Muscle of leg (tissue), 3 donors: ENCODE measurements at regions not wholly inside any gene's neighbourhood (a gene's known extent, or its start where the extent isn't known, plus 50 kb on each side); places are given as distances from the start of the nearest gene placed in this dataset.

Experiments
- DNase-seq: peaks from one replicate; pipeline ENCODE4 v3.0.0; 2013
- H3K27ac ChIP-seq: one replicate; pipeline ENCODE4 v1.5.1; 2013; ENCODE audit warnings: mild to moderate bottlenecking, low read length, control low read depth
- H3K27me3 ChIP-seq: one replicate; pipeline ENCODE4 v1.6.1; 2013; ENCODE audit warnings: low read length; ENCODE audit not compliant: control insufficient read depth, insufficient read depth
- H3K36me3 ChIP-seq: one replicate; pipeline ENCODE4 v1.6.1; 2013; ENCODE audit warnings: low read length; ENCODE audit not compliant: control insufficient read depth, insufficient read depth
- H3K4me1 ChIP-seq: one replicate; pipeline ENCODE4 v1.6.1; 2013; ENCODE audit warnings: low read length; ENCODE audit not compliant: control insufficient read depth, insufficient read depth
- H3K4me3 ChIP-seq: one replicate; pipeline ENCODE4 v1.5.1; 2013; ENCODE audit warnings: low read length, control low read depth
- H3K9me3 ChIP-seq: replicated peaks from 2 replicates; pipeline ENCODE4 v1.6.1; 2013; ENCODE audit warnings: low read depth, low read length; ENCODE audit not compliant: control insufficient read depth
- WGBS: methylation state at CpG from one replicate; pipeline ENCODE4 v1.1.5; 2013; ENCODE audit warnings: missing lambda C conversion rate; ENCODE audit not compliant: insufficient coverage; 5-methylcytosine and 5-hydroxymethylcytosine counted together

DNA sequence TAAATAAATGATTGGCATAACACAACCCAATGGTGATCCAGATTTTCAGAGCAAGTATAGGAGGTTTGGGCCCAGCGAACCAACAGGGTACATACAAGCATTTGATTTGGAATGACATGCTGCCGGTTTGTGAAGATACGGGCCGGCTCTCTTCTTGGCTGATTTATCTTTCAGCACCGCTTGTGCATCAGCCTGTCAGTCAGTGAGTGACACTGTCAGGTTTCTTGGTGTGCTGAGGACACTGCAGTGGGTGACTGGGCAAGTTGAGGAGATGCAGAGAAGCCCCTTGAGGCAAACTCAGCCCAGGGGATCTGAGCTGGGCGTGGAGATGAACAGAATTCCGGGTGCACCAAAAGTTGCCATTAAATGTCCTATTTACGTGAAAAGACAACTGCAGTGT is 194.5 kb downstream of the SNX10 start:
- DNase-seq: no peak
- Histone ChIP-seq H3K36me3 (no peaks in the 10 kb centered on the region), H3K4me1 (peaks cover 21% of the 10 kb centered on the region), H3K27me3 (peaks cover 14% of the 10 kb centered on the region), H3K4me3 (no peak overlapping the region), H3K27ac (no peak overlapping the region), H3K9me3 (no peaks in the 10 kb centered on the region)
- 91% methylated on average over 8 of the region's 8 CpGs for WGBS

DNA sequence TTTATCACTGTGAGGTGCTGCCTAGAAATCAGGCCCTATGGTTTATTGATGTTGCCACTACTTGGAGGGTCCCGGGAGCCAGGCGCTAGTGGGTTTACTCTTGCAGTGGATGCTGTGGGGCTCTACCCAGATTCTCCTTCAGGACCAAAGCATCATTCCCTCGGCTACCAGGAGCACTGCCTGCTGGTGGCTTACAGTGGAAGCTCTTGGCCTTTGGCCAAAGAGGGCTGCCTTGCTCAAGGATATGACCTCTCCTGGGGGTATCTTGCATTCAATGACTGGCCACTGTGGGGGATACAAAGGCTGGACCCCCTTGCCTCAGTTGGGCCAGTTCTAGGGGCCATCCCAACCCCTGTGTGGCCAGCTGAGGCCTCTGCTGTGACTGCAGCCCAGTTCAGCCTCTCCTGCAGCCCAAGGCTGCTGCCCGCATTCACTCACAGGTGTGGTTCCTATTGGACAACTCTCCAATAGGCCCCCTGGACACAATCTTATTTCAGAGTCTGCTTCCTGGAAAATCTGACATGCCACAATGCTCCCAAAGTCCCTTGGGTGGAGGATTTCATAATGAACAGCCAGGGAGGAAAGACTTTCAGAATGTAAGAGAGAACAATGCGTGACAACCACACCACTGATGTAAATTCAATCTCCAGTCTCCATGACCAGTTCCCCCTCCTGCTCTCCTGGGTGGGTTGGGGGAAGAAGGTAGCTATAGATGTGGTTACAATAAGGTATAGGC is 196.3 kb downstream of the SNX10 start:
- Histone ChIP-seq H3K4me3 (no peak overlapping the region), H3K4me1 (peaks cover 31% of the 10 kb centered on the region), H3K27ac (no peak overlapping the region), H3K36me3 (no peaks in the 10 kb centered on the region), H3K27me3 (peaks cover 14% of the 10 kb centered on the region), H3K9me3 (no peaks in the 10 kb centered on the region)
- peak; percentile 27 for DNase-seq
- 100% methylated on average over 2 of the region's 5 CpGs for WGBS

DNA sequence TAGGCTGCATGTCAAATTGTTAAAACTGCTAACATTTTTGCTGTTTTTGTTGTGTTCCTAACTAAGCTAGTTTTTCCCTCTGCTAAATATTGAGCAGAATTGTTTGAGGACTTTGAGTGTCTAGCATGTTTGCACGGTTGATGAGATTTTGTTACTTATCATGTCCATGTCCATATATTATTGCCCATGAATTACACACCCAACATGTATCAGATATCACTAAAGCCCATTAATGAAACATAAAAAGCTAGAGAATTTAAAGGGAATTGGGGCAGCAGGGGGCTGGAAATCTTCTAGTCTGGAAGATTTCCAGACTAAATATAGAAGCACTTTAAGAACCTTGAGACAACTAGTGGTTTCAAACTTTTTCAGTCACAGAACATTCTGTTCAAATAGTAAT is 197.7 kb downstream of the SNX10 start:
- H3K27me3 ChIP-seq: peaks cover 14% of the 10 kb centered on the region
- WGBS: no CpG with 5 or more reads among the region's 1 CpG
- H3K4me3 ChIP-seq: no peak overlapping the region
- H3K9me3 ChIP-seq: no peaks in the 10 kb centered on the region
- no peak overlapping the region for H3K27ac ChIP-seq
- DNase-seq: no peak
- H3K4me1 ChIP-seq: peaks cover 40% of the 10 kb centered on the region
- no peaks in the 10 kb centered on the region for H3K36me3 ChIP-seq

GRCh38 chr7:26489906-26490639 is 198.4 kb downstream of the SNX10 start:
- peaks cover 40% of the 10 kb centered on the region for H3K4me1 ChIP-seq
- DNase-seq: no peak

GRCh38 chr7:26490640-26491624 is 199.3 kb downstream of the SNX10 start:
- Histone ChIP-seq H3K27me3 (peaks cover 14% of the 10 kb centered on the region), H3K36me3 (no peaks in the 10 kb centered on the region), H3K27ac (no peak overlapping the region), H3K4me3 (no peak overlapping the region), H3K9me3 (no peaks in the 10 kb centered on the region), H3K4me1 (peaks cover 40% of the 10 kb centered on the region)
- DNase-seq: peak; percentile 82
- WGBS: 42% methylated on average over 5 of the region's 10 CpGs

More at GRCh38 chr7:26489906-26490639, 198.4 kb downstream of the SNX10 start:
- WGBS: 80% methylated on average over 3 of the region's 7 CpGs
- Histone ChIP-seq H3K36me3 (no peaks in the 10 kb centered on the region), H3K9me3 (no peaks in the 10 kb centered on the region), H3K27me3 (peaks cover 14% of the 10 kb centered on the region), H3K4me3 (no peak overlapping the region), H3K27ac (no peak overlapping the region)

DNA sequence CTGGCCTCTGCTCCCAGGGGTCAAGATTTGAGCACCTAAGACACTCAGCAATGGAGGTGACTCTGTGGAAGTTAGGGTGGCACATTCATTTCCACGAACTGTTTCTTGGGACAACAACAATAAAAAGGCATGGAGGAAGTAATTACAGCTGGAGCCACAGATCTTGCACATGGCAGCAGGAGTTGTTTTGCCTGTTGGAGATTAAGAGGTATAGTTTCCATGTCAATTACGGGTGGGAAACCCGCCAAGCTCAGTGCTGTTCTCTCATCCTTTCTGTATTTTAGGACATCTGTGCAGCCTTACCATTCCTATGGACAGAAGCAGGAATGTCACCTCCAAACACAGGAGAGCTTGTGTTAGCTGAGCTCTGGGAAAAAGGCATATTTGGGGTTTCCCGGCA is 201.2 kb downstream of the SNX10 start:
- Histone ChIP-seq H3K4me3 (no peak overlapping the region), H3K27ac (no peak overlapping the region), H3K27me3 (peaks cover 3% of the 10 kb centered on the region), H3K9me3 (no peaks in the 10 kb centered on the region), H3K4me1 (peaks cover 40% of the 10 kb centered on the region), H3K36me3 (no peaks in the 10 kb centered on the region)
- WGBS: 81% methylated on average over 2 of the region's 4 CpGs
- no peak for DNase-seq

- no peaks in the 10 kb centered on the region for H3K36me3 ChIP-seq
- peaks cover 2% of the 10 kb centered on the region for H3K27me3 ChIP-seq
- 65% methylated on average over 6 of the region's 8 CpGs for WGBS
- H3K27ac ChIP-seq: no peak overlapping the region
- no peaks in the 10 kb centered on the region for H3K9me3 ChIP-seq
- peaks cover 35% of the 10 kb centered on the region for H3K4me1 ChIP-seq
- no peak overlapping the region for H3K4me3 ChIP-seq
- DNase-seq: no peak
Observed at GRCh38 chr7:26493737-26494428, 202.2 kb downstream of the SNX10 start.

- Histone ChIP-seq H3K4me3 (no peak overlapping the region), H3K27ac (no peak overlapping the region), H3K27me3 (peaks cover 2% of the 10 kb centered on the region), H3K9me3 (no peaks in the 10 kb centered on the region), H3K4me1 (peaks cover 25% of the 10 kb centered on the region), H3K36me3 (no peaks in the 10 kb centered on the region)
- WGBS: 60% methylated on average over 1 of the region's 2 CpGs
- DNase-seq: no peak
Observed at GRCh38 chr7:26495569-26495968, 203.9 kb downstream of the SNX10 start.

DNA sequence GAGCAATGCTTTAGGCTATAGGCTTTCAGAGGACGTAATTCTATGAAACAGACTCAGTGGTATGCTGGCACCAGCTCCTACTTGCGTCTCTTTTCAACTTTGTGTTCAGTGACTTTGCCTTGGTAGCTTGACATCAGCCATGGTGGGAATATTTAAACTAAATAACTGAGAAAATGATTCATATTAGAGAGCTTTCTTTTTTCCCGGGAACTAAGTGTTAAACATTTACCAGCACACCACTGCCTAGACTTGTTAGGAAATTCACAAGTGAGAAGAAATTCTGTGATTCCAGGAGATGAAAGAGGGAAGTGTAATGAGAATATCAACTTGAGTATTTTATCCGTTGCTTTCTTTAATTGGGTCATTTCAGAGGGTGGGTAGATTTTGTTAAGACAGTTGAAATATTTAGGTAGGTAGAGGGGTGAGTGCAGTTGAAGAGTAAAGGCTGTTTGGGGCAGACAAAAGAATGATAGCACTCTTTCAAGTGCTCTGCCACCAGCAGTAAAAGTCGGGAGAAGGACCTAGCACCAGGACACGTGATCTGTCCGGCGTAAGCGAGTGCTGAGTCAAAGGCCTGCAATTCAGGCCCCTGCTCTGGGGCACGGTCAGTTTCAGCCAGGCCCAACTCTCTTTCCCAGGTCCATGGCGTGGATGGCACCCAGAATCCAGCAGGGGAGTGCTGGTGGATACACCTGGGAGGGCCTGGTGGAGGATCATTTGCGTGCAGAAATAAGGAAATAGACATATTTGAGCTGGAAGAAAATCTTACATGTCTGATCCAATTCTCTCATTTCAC is 206.3 kb downstream of the SNX10 start:
- Histone ChIP-seq H3K4me1 (peaks cover 9% of the 10 kb centered on the region), H3K27me3 (peaks cover 2% of the 10 kb centered on the region), H3K27ac (no peak overlapping the region), H3K9me3 (no peaks in the 10 kb centered on the region), H3K4me3 (no peak overlapping the region), H3K36me3 (no peaks in the 10 kb centered on the region)
- no peak for DNase-seq
- WGBS: 46% methylated on average over 7 of the region's 12 CpGs
